Panc1 (cell line): ENCODE measurements at regions not wholly inside any gene's neighbourhood (a gene's known extent, or its start where the extent isn't known, plus 50 kb on each side); places are given as distances from the start of the nearest gene placed in this dataset.

Experiments
- ATAC-seq: fragments of 200-7000 bp; cut with Tn5 transposase; 2 replicates; pipeline ENCODE4 v1.9.1; 2020; ENCODE audit warnings: mild to moderate bottlenecking, moderate library complexity
- BruUV-seq: library from RNA; stranded (reverse); fragments of 400-500 nt; replicated peaks from 2 replicates; lab custom pipeline; 2021; lab: Mats Ljungman, UMichigan
- CTCF ChIA-PET: fragments of 300-600 bp; sonication (Branson Sonifier 250); formaldehyde crosslinking; loops from one replicate; lab custom pipeline; 2022; ENCODE audit warnings: antibody characterized with exemption; lab: Charles Lee
- POLR2A ChIA-PET: fragments of 300-600 bp; sonication (Branson Sonifier 250); formaldehyde crosslinking; loops from one replicate; lab custom pipeline; 2022; ENCODE audit warnings: antibody characterized with exemption; lab: Charles Lee
- DNase-seq: peaks from one replicate; pipeline ENCODE4 v3.0.0-alpha.2; 2010; ENCODE audit warnings: low read depth, low spot score
- H3K27ac ChIP-seq: 2 replicates; pipeline ENCODE4 v1.5.1; 2011; ENCODE audit warnings: mild to moderate bottlenecking, low read length, inconsistent platforms
- H3K27me3 ChIP-seq: fragments of 200-500 bp; sonication (Bioruptor generic); 2 replicates; pipeline ENCODE4 v1.6.0; 2014; ENCODE audit warnings: low read length, inconsistent platforms; ENCODE audit not compliant: control insufficient read depth, insufficient read depth
- H3K36me3 ChIP-seq: fragments of 200-500 bp; sonication (Bioruptor generic); 2 replicates; pipeline ENCODE4 v1.5.1; 2014; ENCODE audit warnings: inconsistent platforms, mild to moderate bottlenecking, low read length, moderate library complexity; ENCODE audit not compliant: control insufficient read depth, insufficient read depth
- H3K4me1 ChIP-seq: 2 replicates; pipeline ENCODE4 v1.5.1; 2011; ENCODE audit warnings: inconsistent platforms, mild to moderate bottlenecking, low read length, moderate library complexity; ENCODE audit not compliant: control insufficient read depth, insufficient read depth
- H3K4me3 ChIP-seq, 2 experiments: 2 replicates each; pipeline ENCODE4 v1.5.1; 2011 to 2012; ENCODE audit warnings: low read depth in 2 of 2, low read length in 2 of 2, mild to moderate bottlenecking in 2 of 2, inconsistent platforms in 1 of 2, moderate library complexity in 1 of 2
- H3K9me3 ChIP-seq: fragments of 200-500 bp; sonication (Bioruptor generic); 2 replicates; pipeline ENCODE4 v1.5.1; 2014; ENCODE audit warnings: low read depth, mild to moderate bottlenecking, inconsistent platforms, low read length, moderate library complexity; ENCODE audit not compliant: control insufficient read depth, insufficient read depth
- POLR2AphosphoS5 ChIP-seq: IDR thresholded peaks from 2 replicates; pipeline ENCODE4 v1.6.1; 2012; ENCODE audit warnings: mild to moderate bottlenecking, low read depth, low read length, moderate library complexity
- SIN3A ChIP-seq: IDR thresholded peaks from 2 replicates; pipeline ENCODE4 v1.6.1; 2012; ENCODE audit warnings: low read depth, mild to moderate bottlenecking, low read length, moderate library complexity, borderline replicate concordance; ENCODE audit not compliant: insufficient read depth
- TCF7L2 ChIP-seq: IDR thresholded peaks from 2 replicates; pipeline ENCODE4 v1.6.1; 2011; ENCODE audit warnings: mild to moderate bottlenecking, low read depth, low read length, inconsistent platforms
- in situ Hi-C: cut with HindIII; loops from 2 replicates; pipeline ENCODE4 v1.10.0; 2016; ENCODE audit warnings: low sequenced_read_pairs, low pct_unique_long_range_greater_than_20kb
- intact Hi-C: fragments of 100-400 bp; cut with micrococcal nuclease; formaldehyde crosslinking; loops from one replicate; pipeline ENCODE4 v1.10.0; 2022; ENCODE audit not compliant: unreplicated experiment
- TF ChIP-seq, protein P1 (sequence below), 2 experiments: IDR thresholded peaks; 2 replicates each; pipeline ENCODE4 v1.6.1; 2011 to 2012; ENCODE audit warnings: low read depth in 2 of 2, control low read depth in 1 of 2, low read length in 1 of 2, mild to moderate bottlenecking in 1 of 2, moderate library complexity in 1 of 2; ENCODE audit not compliant: insufficient read depth in 1 of 2
- TF ChIP-seq, protein P2 (sequence below): fragments of 450-650 bp; IDR thresholded peaks from 2 replicates; pipeline ENCODE4 v1.5.1; 2017; ENCODE audit warnings: mild to moderate bottlenecking

GRCh38 chr10:121070275-121071070, 219.3 kb downstream of the WDR11 start:
- in situ Hi-C loops (no loop called here), intact Hi-C loops (no loop called here)
- DNase-seq, result no peak
- Histone ChIP-seq H3K4me3 (no peak overlapping the region), H3K4me1 (no peaks in the 10 kb centered on the region), H3K9me3 (no peaks in the 10 kb centered on the region), H3K27me3 (no peaks in the 10 kb centered on the region), H3K36me3 (no peaks in the 10 kb centered on the region), H3K27ac (no peak overlapping the region)
- no TSS peak for BruUV-seq
- CTCF ChIA-PET, result no interaction called here
- TF ChIP-seq, protein P1, sequence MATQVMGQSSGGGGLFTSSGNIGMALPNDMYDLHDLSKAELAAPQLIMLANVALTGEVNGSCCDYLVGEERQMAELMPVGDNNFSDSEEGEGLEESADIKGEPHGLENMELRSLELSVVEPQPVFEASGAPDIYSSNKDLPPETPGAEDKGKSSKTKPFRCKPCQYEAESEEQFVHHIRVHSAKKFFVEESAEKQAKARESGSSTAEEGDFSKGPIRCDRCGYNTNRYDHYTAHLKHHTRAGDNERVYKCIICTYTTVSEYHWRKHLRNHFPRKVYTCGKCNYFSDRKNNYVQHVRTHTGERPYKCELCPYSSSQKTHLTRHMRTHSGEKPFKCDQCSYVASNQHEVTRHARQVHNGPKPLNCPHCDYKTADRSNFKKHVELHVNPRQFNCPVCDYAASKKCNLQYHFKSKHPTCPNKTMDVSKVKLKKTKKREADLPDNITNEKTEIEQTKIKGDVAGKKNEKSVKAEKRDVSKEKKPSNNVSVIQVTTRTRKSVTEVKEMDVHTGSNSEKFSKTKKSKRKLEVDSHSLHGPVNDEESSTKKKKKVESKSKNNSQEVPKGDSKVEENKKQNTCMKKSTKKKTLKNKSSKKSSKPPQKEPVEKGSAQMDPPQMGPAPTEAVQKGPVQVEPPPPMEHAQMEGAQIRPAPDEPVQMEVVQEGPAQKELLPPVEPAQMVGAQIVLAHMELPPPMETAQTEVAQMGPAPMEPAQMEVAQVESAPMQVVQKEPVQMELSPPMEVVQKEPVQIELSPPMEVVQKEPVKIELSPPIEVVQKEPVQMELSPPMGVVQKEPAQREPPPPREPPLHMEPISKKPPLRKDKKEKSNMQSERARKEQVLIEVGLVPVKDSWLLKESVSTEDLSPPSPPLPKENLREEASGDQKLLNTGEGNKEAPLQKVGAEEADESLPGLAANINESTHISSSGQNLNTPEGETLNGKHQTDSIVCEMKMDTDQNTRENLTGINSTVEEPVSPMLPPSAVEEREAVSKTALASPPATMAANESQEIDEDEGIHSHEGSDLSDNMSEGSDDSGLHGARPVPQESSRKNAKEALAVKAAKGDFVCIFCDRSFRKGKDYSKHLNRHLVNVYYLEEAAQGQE (IDR thresholded peaks at IDR 0.05; ENCODE audit: insufficient read depth in 1 of 2, low read depth in 2 of 2, low read length in 1 of 2), result no peak
- TF ChIP-seq, protein P2, sequence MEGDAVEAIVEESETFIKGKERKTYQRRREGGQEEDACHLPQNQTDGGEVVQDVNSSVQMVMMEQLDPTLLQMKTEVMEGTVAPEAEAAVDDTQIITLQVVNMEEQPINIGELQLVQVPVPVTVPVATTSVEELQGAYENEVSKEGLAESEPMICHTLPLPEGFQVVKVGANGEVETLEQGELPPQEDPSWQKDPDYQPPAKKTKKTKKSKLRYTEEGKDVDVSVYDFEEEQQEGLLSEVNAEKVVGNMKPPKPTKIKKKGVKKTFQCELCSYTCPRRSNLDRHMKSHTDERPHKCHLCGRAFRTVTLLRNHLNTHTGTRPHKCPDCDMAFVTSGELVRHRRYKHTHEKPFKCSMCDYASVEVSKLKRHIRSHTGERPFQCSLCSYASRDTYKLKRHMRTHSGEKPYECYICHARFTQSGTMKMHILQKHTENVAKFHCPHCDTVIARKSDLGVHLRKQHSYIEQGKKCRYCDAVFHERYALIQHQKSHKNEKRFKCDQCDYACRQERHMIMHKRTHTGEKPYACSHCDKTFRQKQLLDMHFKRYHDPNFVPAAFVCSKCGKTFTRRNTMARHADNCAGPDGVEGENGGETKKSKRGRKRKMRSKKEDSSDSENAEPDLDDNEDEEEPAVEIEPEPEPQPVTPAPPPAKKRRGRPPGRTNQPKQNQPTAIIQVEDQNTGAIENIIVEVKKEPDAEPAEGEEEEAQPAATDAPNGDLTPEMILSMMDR, result peak; percentile 63
- no peak for ATAC-seq
- POLR2A ChIA-PET, result no interaction called here

GRCh38 chr10:121071901-121072300, 220.7 kb downstream of the WDR11 start:
- in situ Hi-C loops, result no loop called here

More at GRCh38 chr10:121071901-121072300, 220.7 kb downstream of the WDR11 start:
- no peak for DNase-seq
- CTCF ChIA-PET, result interaction anchor here (0.5 kb wide), 1 partner anchor 662 kb away, joined by 11 read pairs; no protein-coding TSS in a partner anchor
- Histone ChIP-seq H3K4me3 (no peak overlapping the region), H3K36me3 (no peaks in the 10 kb centered on the region), H3K27ac (no peak overlapping the region), H3K4me1 (no peaks in the 10 kb centered on the region), H3K27me3 (no peaks in the 10 kb centered on the region), H3K9me3 (no peaks in the 10 kb centered on the region)
- no peak for TF ChIP-seq TCF7L2
- no peak for TF ChIP-seq SIN3A
- no peak for TF ChIP-seq POLR2AphosphoS5
- TF ChIP-seq, protein P2, result no peak
- TF ChIP-seq, protein P1 (IDR thresholded peaks at IDR 0.05; ENCODE audit: insufficient read depth in 1 of 2, low read depth in 2 of 2, low read length in 1 of 2), result no peak
- intact Hi-C loops, result no loop called here
- POLR2A ChIA-PET, result no interaction called here
- BruUV-seq, result no TSS peak
- no peak for ATAC-seq
